ENCODE measurements at regions not wholly inside any gene's neighbourhood (a gene's known extent, or its start where the extent isn't known, plus 50 kb on each side); places are given as distances from the start of the nearest gene placed in this dataset.
"Not testable (repeated sequence)": the region's sequence is repeated elsewhere in the genome, so short reads cannot be mapped to it uniquely, and the experiment has no call there.

DNA sequence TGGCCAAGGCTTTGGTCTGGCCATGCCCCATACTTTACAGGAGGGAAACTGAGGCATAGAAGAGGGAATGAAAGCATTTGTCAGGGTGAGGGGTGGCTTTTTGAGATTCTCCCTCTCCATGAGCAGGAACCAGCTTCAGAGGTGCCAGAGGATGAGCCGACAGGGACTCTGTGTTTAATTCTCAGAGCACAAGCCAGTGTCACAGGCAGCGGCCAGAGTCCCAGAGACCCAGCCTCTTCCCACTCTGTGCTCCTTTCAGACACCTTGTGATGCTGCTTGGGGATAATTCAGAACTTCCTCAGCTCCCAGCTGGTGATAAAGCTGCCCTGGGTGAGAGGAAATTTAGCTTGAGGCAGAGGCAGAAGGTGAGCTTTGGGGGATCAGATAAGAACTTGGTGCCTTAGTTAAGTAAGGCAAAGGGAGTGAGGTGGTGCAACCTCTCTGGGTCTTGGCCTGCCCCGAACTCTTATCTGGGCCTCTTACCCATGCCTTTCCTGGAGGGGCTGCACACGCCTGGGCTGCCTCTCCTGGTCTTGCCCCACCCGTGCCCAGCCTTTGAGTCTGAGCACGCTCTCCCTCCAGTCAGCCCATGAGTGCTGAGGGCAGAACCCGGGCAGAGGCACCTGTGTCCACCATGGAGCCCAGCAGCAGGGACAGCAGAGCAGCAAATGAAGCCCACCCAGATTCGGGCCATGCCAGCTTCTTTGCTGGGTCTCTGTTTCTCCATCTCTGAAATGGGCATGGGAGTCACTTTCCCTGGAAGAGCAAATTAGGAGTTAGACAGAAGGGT, 175.6 kb upstream of the C1orf174 start:
- no peak for DNase-seq
- Histone ChIP-seq H3K9me3 (ENCODE audit: insufficient read depth, low read length, severe bottlenecking) (no peaks in the 10 kb centered on the region), H3K27me3 (ENCODE audit: insufficient read depth, low read length, poor library complexity) (no peaks in the 10 kb centered on the region), H3K79me2 (ENCODE audit: insufficient read depth, low read length) (no peaks in the 10 kb centered on the region), H4K20me1 (ENCODE audit: insufficient read depth, low read length) (no peaks in the 10 kb centered on the region), H2AFZ (ENCODE audit: low read depth, low read length) (no peak overlapping the region), H3K27ac (ENCODE audit: low read length) (no peak overlapping the region), H3K9ac (ENCODE audit: low read depth, low read length) (no peak overlapping the region), H3K4me1 (ENCODE audit: insufficient read depth, low read length) (no peaks in the 10 kb centered on the region), H3K4me3 (ENCODE audit: low read depth in 1 of 2, low read length in 2 of 2) (no peak overlapping the region), H3K4me2 (ENCODE audit: insufficient read depth, low read length) (no peak overlapping the region), H3K36me3 (ENCODE audit: insufficient read depth, low read length) (no peaks in the 10 kb centered on the region)
- no peak for ATAC-seq (ENCODE audit: insufficient read depth, low read depth)
- no peak for TF ChIP-seq EZH2 (IDR thresholded peaks at IDR 0.05; ENCODE audit: borderline replicate concordance, low read depth, low read length, severe bottlenecking)
- TF ChIP-seq, protein P1, sequence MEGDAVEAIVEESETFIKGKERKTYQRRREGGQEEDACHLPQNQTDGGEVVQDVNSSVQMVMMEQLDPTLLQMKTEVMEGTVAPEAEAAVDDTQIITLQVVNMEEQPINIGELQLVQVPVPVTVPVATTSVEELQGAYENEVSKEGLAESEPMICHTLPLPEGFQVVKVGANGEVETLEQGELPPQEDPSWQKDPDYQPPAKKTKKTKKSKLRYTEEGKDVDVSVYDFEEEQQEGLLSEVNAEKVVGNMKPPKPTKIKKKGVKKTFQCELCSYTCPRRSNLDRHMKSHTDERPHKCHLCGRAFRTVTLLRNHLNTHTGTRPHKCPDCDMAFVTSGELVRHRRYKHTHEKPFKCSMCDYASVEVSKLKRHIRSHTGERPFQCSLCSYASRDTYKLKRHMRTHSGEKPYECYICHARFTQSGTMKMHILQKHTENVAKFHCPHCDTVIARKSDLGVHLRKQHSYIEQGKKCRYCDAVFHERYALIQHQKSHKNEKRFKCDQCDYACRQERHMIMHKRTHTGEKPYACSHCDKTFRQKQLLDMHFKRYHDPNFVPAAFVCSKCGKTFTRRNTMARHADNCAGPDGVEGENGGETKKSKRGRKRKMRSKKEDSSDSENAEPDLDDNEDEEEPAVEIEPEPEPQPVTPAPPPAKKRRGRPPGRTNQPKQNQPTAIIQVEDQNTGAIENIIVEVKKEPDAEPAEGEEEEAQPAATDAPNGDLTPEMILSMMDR (IDR thresholded peaks at IDR 0.05; ENCODE audit: borderline replicate concordance, extremely low read depth, low read length, poor library complexity, severe bottlenecking) = no peak

DNA sequence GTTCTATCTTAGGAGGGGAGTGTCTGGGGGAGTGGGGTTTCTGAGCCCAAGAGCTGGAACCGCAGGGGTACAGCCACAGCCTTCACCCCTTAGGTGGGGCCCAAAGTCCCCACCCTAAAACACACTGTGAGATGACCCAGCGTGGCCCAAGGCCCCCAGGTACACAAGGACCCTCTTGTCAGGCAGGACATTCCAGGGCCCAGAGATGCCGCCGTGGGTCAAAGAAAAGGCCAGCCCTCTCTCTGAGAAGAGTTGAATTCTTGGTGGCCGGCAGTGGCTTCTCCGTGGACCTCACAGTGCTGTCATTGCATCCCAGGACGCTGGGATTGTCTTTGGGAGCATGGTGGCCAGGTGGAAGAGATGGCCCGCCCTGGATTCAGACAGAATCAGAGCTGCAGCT, 176.3 kb upstream of the C1orf174 start:
- no peaks in the 10 kb centered on the region for H3K4me1 ChIP-seq (ENCODE audit: insufficient read depth, low read length)
- no peak overlapping the region for H2AFZ ChIP-seq (ENCODE audit: low read depth, low read length)
- no peak overlapping the region for H3K4me3 ChIP-seq (ENCODE audit: low read depth in 1 of 2, low read length in 2 of 2)
- H3K9ac ChIP-seq (ENCODE audit: low read depth, low read length) = no peak overlapping the region
- H3K27ac ChIP-seq (ENCODE audit: low read length) = no peak overlapping the region
- no peaks in the 10 kb centered on the region for H3K27me3 ChIP-seq (ENCODE audit: insufficient read depth, low read length, poor library complexity)
- no peaks in the 10 kb centered on the region for H3K79me2 ChIP-seq (ENCODE audit: insufficient read depth, low read length)
- no peaks in the 10 kb centered on the region for H3K9me3 ChIP-seq (ENCODE audit: insufficient read depth, low read length, severe bottlenecking)
- H3K36me3 ChIP-seq (ENCODE audit: insufficient read depth, low read length) = no peaks in the 10 kb centered on the region
- no peak for TF ChIP-seq EZH2 (IDR thresholded peaks at IDR 0.05; ENCODE audit: borderline replicate concordance, low read depth, low read length, severe bottlenecking)
- TF ChIP-seq, protein P1 (IDR thresholded peaks at IDR 0.05; ENCODE audit: borderline replicate concordance, extremely low read depth, low read length, poor library complexity, severe bottlenecking) = no peak
- no peak overlapping the region for H3K4me2 ChIP-seq (ENCODE audit: insufficient read depth, low read length)
- no peak for ATAC-seq (ENCODE audit: insufficient read depth, low read depth)
- H4K20me1 ChIP-seq (ENCODE audit: insufficient read depth, low read length) = no peaks in the 10 kb centered on the region
- no peak for DNase-seq

DNA sequence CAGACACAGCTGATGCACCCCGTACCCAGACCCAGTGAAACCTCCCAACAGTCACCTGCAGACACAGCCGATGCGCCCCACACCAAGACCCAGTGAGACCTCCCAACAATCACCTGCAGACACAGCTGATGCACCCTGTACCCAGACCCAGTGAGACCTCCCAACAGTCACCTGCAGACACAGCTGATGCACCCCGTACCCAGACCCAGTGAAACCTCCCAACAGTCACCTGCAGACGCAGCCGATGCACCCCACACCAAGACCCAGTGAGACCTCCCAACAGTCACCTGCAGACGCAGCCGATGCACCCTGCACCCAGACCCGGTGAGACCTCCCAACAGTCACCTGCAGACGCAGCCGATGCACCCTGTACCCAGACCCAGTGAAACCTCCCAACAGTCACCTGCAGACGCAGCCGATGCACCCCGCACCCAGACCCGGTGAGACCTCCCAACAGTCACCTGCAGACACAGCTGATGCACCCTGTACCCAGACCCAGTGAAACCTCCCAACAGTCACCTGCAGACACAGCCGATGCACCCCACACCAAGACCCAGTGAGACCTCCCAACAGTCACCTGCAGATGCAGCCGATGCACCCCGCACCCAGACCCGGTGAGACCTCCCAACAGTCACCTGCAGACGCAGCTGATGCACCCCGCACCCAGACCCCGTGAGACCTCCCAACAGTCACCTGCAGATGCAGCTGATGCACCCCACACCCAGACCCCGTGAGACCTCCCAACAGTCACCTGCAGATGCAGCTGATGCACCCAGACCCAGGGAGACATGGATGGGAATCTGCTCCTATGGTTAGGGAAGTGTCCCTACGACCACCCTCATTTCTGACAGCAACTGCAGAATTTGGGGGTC, 178.3 kb upstream of the C1orf174 start:
- not testable (repeated sequence) for H3K79me2 ChIP-seq (ENCODE audit: insufficient read depth, low read length); H3K27me3 ChIP-seq (ENCODE audit: insufficient read depth, low read length, poor library complexity); H3K4me3 ChIP-seq (ENCODE audit: low read depth in 1 of 2, low read length in 2 of 2); DNase-seq; H3K4me2 ChIP-seq (ENCODE audit: insufficient read depth, low read length); H3K9me3 ChIP-seq (ENCODE audit: insufficient read depth, low read length, severe bottlenecking); H3K9ac ChIP-seq (ENCODE audit: low read depth, low read length); ATAC-seq (ENCODE audit: insufficient read depth, low read depth); H2AFZ ChIP-seq (ENCODE audit: low read depth, low read length); H3K4me1 ChIP-seq (ENCODE audit: insufficient read depth, low read length); H3K36me3 ChIP-seq (ENCODE audit: insufficient read depth, low read length); H3K27ac ChIP-seq (ENCODE audit: low read length); H4K20me1 ChIP-seq (ENCODE audit: insufficient read depth, low read length)

DNA sequence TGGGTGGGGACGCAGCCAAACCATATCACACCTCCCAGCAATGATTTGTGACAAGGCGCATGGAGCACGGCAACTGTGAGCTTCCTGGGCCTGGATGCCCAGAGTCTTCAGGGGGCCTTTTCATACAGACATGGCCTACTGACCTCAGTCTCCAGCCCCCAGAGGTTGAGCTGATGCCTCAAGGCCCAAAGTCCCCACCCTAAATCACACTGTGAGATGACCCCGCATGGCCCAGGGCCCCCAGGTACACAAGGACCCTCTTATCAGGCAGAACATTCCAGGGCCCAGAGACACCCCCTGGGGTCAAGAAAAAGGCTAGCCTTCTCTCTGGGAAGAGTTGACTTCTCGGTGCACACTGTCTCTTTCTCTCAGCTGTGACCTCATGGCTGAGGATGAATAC, 179.7 kb upstream of the C1orf174 start:
- no peak overlapping the region for H3K4me3 ChIP-seq (ENCODE audit: low read depth in 1 of 2, low read length in 2 of 2)
- no peaks in the 10 kb centered on the region for H4K20me1 ChIP-seq (ENCODE audit: insufficient read depth, low read length)
- no peaks in the 10 kb centered on the region for H3K36me3 ChIP-seq (ENCODE audit: insufficient read depth, low read length)
- H3K79me2 ChIP-seq (ENCODE audit: insufficient read depth, low read length) = no peaks in the 10 kb centered on the region
- H3K9ac ChIP-seq (ENCODE audit: low read depth, low read length) = no peak overlapping the region
- DNase-seq (no peak), ATAC-seq (ENCODE audit: insufficient read depth, low read depth) (no peak)
- no peaks in the 10 kb centered on the region for H3K9me3 ChIP-seq (ENCODE audit: insufficient read depth, low read length, severe bottlenecking)
- no peak overlapping the region for H3K27ac ChIP-seq (ENCODE audit: low read length)
- H3K4me2 ChIP-seq (ENCODE audit: insufficient read depth, low read length) = no peak overlapping the region
- H3K27me3 ChIP-seq (ENCODE audit: insufficient read depth, low read length, poor library complexity) = no peaks in the 10 kb centered on the region
- no peak for TF ChIP-seq EZH2 (IDR thresholded peaks at IDR 0.05; ENCODE audit: borderline replicate concordance, low read depth, low read length, severe bottlenecking)
- TF ChIP-seq, protein P1 (IDR thresholded peaks at IDR 0.05; ENCODE audit: borderline replicate concordance, extremely low read depth, low read length, poor library complexity, severe bottlenecking) = no peak
- H2AFZ ChIP-seq (ENCODE audit: low read depth, low read length) = no peak overlapping the region
- H3K4me1 ChIP-seq (ENCODE audit: insufficient read depth, low read length) = no peaks in the 10 kb centered on the region

Measured in DND-41 (cell line).